ENCODE measurements at regions not wholly inside any gene's neighbourhood (a gene's known extent, or its start where the extent isn't known, plus 50 kb on each side); places are given as distances from the start of the nearest gene placed in this dataset.

DNA sequence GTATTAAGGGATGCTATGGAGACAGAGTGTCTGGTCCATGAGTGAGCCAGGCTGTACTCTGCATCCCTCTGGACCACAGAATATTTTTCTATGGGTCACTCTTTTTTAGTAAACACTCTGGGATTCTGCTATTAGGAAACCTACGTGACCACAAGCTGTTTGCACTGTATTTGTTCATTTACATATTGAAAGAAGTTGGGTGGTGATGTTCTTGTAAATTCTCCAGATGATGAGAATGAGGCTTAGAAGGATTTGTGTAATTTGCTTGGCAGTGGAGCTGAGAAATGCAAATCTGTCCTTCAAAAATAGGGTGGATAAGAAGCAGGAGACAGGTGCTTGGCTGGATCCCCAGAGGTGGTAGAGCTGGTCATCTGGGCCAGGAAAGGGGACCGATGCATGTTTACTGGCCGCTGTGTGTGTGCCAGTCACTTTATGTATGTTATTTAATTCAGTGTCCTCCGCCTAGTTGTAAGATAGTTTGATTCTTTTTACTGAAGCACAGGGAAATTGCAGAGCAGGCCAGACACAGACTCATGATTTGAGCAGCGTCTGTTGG is 63.7 kb upstream of the HEPHL1 start:
- TF ChIP-seq, protein P1, sequence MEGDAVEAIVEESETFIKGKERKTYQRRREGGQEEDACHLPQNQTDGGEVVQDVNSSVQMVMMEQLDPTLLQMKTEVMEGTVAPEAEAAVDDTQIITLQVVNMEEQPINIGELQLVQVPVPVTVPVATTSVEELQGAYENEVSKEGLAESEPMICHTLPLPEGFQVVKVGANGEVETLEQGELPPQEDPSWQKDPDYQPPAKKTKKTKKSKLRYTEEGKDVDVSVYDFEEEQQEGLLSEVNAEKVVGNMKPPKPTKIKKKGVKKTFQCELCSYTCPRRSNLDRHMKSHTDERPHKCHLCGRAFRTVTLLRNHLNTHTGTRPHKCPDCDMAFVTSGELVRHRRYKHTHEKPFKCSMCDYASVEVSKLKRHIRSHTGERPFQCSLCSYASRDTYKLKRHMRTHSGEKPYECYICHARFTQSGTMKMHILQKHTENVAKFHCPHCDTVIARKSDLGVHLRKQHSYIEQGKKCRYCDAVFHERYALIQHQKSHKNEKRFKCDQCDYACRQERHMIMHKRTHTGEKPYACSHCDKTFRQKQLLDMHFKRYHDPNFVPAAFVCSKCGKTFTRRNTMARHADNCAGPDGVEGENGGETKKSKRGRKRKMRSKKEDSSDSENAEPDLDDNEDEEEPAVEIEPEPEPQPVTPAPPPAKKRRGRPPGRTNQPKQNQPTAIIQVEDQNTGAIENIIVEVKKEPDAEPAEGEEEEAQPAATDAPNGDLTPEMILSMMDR (IDR thresholded peaks at IDR 0.05): no peak
- no peak for TF ChIP-seq POLR2A (IDR thresholded peaks at IDR 0.05)

Measured in thyroid gland (tissue), 4 donors.